HG02884 (cell line): ENCODE measurements at regions not wholly inside any gene's neighbourhood (a gene's known extent, or its start where the extent isn't known, plus 50 kb on each side); places are given as distances from the start of the nearest gene placed in this dataset.
A peak's percentile ranks its signal among the peaks of the same experiment; 100 is the strongest.

Experiments used
- ATAC-seq: cut with Tn5 transposase; IDR thresholded peaks from one replicate; pipeline ENCODE4 v1.9.1; 2021; ENCODE audit warnings: mild to moderate bottlenecking, moderate library complexity; ENCODE audit not compliant: unreplicated experiment

DNA sequence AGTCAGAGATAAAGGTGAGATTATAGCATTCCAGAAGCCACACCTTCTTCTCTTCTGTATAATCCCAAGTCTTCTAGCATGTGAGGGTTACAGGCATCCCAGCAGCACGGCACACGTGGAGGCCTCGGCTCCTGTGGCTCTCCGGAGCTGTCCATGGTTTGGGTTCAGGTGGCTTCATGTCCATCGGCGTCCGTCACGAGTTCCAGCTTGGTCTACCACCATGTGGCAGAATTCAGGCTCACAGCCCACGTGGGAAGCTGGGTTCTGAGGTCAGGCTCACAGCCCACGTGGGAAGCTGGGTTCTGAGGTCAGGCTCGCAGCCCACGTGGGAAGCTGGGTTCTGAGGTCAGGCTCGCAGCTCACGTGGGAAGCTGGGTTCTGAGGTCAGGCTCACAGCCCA is 378.3 kb upstream of the SALL3 start:
- no peak for ATAC-seq

DNA sequence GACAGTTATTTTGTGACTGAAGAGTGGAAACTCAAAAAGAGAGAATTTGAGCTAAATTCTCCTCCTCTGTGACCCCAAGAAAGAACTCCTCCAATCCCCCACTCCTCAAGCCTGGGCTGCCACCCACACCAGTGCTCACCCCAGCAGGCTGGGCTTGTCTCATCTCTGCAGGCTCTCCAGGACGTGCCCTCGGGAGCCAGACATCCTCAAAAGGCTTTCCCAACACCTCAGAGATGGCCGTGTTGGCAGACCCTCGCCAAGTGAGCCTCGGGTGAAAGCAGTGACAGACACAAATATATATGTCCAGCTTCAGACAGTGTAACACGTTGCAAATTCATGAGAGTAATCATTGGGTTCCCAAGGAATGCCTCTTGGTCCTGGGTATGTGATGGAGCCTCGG is 377.7 kb upstream of the SALL3 start:
- ATAC-seq, result no peak

DNA sequence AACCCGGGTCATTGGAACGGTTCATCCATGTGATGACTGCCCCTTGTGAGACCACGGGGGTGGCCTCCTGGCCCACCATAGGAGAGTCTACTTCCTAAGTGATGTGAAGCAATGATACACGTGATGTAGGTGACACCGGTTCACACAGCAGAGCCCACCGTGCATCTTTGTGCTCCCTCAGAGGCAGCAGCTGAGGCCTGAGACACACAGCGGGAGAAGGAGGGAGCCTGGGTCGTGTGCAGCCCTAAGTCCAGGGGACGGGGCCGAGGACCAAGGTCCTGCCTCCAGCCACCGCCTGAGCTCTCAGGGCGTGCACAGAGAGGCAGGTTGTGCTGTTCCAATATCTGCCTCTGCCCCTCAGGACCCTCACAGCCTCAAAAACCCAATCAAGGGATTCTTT is 377.2 kb upstream of the SALL3 start:
- ATAC-seq, result no peak

DNA sequence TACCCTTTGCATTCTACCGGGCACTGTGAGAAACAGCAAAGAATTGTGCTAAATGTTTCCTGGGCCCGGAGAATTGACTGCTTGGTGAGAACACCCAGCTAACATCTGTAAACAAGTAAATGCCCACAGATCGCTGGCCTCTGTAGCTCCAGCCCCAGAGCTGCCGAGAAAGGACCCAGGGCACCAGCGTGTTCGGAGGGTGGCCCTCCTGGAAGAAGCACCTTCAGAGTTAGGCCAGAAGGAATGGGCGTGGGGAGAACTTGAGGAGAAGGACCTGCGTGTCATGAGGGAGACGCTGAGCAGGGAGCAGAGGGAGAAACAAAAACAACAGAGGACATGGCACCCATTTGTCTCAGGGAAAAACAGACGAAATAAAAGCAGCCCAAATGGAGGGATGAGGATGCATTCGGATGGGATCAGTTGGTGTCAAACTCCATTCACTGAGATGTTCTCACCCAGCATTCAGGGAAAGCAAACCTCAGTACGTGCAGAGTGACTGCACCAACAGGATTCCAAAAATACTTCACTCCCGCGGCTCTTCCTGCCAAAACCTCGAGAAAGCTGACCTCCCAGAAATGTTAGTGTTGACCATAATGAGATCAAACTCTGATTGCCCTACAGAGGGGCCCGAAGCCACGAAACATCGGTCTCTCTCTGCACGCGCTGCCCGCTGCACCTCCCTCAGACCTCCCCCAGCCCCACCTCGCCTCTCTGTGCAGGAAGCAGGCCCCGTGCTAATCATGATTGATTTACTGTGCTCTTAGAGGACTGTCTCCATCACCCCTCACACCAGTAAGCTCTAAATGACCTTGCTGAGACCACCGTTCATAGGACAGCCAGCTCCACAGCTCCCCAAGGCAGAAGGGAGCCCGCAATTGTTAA is 376.3 kb upstream of the SALL3 start:
- ATAC-seq, result no peak

DNA sequence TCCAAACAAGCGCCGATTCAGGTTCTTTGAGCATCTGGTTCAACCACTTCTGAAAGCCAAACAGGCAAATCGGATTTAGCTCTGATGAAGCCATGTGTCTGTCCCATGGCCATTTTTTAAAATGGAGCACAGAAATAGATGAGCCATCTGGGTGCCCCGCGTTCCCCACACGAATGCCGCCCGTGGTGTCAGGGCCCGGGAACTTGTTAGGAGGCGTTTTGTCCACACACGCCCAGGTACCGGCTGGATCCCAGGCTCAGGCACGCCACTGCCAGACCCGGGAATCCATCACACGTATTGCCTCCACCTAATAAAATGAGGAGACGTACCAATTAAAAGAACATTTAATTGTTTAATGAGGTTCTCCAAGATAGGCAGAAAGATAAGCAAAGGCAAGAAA is 374.4 kb upstream of the SALL3 start:
- no peak for ATAC-seq

DNA sequence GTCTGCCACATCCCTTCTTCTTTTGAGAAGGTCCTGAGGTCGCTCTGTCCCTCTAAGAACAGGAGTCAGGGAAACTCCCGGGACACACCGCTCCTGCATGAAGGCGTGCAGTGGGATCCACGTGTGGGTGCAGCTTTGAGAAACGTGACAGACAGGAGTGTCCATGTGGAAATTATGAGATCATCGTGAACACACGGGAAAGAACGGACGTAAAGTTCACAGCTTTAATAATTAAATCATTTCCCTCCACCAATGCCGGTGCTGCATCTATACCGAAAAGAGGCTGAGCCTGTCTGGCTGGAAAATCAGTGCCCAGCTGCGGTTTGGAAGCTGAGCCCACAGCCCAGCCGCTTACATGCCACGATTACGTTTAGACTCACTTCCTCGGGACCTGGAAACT is 372.4 kb upstream of the SALL3 start:
- ATAC-seq, result no peak

DNA sequence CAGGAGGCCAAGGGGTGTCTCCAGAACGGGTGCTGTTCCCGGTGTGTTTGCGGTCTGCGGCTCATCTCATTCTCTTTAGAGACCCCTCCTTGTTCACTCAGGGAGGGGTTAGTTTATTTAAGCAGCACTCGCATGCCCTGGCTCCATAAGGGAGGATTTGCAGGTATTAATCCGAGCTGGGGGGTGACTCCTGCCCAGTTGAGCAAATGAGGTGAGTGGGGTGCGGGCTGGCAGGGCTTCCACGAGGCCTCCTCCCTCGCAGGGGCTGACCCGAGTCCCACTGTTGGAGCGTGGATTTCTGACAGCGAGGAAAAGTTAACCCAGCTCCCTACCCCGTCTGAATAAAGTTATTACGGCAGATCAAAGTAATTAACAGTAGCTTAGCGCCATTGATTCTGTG is 371.8 kb upstream of the SALL3 start:
- no peak for ATAC-seq

DNA sequence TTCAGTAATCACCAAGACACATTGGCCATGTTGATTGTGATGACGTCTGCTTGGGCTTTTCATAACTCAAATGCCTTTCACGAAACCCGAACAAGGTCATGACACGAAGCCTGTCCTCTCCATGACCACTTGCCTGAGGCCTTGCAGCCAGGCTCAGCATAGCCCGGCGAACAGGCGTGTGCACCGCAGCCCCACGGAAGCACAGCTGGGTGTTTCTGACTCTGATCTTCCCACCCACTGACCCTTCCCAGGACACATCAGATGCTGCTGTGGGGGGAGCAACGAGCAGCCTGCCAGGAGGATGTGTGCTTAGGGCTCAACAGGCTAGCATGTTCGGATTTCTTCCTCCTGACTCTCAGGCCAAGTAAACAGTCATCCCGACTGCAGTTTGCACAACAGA is 369.4 kb upstream of the SALL3 start:
- no peak for ATAC-seq

DNA sequence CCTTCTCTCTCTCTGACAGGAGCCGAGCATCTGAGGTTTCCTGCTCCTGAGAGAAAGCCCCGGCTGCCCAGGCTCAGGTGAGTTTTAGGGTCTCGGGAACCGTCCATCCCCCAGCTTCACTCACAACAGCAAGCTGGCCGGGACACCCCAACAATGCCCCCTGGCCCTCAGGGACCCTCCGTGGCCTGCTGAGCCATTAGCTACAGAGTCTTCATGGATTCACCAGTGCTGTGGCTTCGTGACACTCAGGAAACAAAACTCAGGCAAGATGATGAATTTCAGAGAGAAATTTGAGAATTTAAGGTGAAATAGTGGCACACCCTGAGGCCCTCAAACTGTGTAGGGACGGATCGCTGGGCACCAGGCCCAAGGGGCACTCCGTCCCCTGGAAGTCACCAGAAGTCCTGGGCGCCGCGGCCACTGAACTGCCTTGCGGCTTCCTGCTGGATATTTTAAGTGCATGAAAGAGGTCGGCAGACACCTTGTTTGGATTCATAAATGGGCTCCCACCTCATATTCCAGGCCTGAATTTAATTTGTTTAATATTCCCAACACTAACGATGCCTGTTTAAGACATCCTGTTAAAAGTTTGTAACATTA is 368.3 kb upstream of the SALL3 start:
- ATAC-seq, result no peak

DNA sequence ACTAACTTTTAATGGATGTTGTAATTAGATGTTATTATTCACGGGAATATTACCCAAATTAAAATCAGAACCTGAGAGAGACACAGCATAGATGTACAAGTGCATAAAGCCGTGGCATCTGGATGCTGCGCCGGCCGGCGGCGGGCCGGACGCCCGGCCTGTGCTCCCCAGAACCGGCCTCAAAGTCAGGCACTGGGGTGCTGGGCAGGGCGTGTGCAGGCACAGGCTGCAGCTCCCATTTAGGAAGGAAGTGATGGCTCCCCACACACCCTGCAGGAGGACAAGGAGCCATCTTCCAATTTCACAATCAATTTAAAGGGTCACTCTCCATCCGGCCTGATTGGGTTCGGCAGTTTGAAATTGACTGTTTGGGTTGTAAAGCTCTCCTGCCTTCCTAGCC is 367.7 kb upstream of the SALL3 start:
- ATAC-seq, result no peak

DNA sequence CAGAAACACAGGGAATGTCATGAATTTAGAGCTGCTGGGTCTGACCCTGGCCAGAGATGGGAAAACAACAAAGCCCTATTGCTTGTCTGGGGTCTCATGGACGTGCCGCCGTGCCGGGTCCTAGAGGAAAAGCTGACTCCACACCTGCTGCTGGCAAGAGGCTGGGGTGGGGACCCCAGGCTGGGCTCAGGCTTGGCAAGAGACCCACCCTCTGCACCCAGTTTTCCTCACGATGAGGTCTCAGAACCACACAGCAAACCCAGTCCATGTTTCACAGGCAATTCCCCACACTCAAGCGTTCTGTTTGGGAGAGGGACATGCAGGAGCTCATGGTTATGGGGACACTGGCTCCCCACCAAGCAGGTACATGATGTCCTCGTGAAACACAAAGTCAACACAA is 367.3 kb upstream of the SALL3 start:
- no peak for ATAC-seq

DNA sequence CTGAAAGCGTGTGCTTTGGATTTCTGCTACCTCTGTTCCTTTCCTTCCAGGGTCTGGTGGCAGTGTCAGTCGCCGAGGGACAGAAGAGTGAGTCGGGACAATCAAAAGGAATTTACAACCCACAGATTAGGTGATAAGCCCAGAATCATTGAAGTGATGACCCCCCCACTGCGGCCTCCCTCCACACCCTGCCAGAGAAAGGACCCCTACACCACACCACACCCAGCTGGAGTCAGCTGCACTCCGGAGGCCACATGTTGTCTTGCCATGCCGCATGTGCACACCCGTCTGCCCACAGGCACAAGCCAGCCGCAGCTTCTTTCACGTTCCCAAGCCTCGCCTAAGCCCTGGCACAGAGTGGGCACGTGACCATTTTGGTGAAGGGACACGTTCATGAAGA is 366.8 kb upstream of the SALL3 start:
- ATAC-seq, result no peak

DNA sequence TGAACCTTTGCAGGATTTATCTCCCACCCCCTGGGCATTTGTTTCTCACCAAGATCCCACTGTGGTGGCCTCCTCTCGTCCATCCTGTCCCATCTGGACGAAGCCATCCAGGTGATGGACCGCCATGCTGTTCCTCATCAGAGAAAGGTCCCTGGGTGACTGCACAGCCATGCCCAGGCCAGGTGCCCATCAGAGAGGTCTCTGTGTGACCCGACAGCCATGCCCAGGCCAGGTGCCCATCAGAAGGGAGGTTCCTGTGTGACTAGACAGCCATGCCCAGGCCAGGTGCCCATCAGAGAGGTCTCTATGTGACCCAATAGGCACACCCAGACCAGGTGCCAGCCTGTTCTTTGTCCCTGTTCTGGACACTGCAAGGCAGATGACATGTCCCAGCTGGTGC is 360.9 kb upstream of the SALL3 start:
- ATAC-seq, result no peak

DNA sequence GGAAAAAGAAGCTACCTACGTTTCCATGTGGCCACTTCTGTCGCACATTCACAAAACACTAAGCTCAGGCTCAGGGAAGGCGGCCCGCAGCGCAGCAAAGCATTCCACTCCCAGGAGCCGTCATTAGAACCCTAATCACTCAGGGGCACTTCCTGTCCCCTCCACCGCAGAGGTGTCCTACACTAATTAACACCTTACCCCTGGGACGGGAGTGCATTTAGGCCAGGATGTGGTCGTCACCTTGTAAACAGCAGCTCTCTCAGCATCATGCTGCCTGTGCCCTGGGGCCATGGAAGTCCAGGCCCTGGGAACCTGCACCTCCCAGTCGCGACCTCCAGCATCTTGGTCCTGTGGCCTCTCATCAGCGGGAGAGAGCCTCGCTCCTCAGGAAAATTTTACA is 359.8 kb upstream of the SALL3 start:
- ATAC-seq, result no peak

DNA sequence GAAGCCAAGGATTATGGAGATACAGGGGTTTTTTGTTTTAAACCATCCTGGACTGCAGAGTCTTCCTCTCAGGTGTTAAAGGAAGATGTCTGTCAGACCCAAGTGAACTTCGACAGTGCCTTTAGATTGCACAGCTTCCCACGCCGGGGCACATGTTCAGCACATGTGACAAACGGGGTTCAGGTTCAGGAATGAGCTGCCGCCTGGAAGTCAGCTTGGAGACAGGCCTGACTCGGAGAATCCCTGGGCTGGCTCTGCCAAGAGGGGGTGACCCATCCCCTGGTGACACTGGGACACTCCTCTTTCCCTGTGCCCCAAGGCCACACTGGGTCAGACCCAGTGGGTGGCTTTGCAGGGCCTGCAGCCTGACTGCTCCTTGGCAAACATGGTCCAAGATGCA is 359.3 kb upstream of the SALL3 start:
- ATAC-seq, result no peak

DNA sequence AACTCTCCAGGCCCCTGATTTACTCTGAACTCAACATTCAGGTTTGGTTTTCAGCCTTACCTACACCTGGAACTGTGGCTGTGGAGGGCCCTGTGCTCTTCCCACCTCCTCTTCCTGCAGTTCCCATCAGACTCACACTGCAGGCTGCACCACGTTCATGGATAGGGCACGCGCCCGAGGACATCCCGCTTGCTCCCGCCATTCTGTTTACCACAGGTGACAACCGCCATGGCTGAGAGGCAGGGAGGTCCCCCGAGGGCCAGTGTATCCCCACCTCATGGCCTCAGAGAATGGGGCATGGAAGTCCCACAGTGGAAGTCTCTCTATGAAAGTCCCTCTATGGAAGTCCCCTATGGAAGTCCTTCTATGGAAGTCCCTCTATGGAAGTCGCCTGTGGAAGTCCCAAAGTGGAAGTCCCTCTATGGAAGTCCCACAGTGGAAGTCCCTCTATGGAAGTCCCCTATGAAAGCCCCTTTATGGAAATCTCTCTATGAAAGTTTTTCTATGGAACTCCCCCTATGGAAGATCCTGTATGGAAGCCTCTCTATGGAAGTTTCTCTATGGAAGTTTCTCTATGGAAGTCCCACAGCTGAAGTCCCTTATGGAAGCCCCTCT is 358.4 kb upstream of the SALL3 start:
- no peak for ATAC-seq

DNA sequence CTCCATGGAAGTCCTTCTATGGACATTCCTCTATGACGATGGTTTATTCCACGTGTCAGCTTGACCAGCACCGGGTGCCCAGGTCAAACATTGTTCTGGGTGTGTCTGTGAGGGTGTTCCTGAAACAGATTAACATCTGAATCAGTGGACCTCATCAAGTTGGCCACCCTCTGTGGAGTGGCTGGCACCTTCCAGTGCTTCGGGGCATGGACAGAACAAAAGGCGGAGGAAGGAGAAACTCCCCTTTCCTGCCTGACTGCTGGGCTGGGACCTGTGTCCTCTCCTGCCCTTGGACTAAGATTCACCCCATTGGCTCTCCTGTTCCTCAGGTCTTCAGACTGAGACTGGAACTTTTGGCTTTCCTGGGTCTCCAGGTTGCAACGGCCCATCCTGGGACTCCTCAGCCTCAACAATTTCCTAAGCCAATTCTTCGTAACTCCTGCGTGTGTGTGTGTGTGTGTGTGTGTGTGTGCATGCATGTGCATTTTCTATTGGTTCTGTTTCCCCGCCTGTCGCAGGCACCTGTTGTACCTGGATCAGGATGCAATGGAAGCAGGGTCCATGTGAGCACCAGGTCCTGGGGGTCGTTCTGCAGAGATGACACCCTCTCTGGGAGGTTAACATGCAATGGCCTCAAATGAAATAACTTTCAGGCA is 357.2 kb upstream of the SALL3 start:
- ATAC-seq, result no peak

DNA sequence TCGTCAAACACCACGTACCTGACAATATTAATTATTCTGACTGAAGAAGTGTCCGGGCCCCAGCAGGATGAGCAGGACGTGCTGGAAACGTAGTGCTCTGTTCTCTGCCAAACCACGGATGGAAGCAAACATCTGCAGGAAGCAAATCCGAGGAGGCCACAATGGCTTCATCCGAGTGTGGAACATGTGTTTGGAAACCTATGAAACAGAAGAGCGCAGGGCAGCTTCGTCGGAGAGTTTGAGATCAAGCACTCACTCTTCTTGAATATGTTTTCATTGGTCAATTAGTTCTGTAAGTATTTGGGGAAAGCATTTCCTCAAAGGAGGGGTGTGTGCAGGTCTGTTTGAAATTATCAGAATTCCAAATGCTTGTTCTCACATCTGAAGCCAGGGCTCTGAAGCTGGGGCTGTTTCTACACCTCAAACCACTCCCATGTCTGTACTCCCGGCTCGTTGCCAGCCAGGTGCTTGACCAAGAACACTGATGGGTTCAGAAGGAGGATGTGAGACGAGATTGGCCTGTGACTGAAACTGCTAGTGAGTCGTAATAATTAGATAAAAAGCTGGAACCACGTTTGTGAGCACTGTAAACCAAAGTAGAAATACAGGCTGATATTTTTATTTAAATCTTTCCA is 356.6 kb upstream of the SALL3 start:
- ATAC-seq, result no peak

DNA sequence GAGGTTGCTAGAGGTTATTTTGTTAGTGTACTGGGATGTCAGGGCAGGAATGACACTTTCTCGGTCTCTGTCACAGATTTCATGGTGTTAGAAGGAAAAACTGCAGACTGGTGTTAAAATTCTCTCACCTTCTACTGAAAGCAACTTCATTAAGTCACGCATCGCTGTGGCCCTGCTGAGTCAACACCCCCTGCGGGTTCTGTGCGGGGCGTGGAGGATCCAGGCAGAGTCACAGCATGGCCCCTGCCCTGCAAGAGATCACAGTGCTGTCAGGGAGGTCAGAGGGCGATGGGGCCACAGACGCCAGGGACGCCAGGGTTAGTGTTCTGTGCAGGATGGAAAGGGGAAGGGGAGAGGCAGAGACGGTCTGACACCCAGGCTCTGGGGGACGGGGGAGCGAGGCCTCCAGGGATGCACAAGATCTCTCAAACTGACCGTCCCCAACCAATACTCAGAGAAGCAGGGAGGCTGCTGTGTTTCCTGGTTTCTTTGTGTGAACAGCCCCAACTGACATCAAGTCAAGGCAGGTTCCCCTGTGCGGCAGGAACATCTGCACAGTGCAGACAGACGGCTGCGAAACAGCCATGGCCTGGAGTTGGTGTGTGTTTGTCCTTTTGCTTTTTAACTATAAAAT is 354.9 kb upstream of the SALL3 start:
- no peak for ATAC-seq

DNA sequence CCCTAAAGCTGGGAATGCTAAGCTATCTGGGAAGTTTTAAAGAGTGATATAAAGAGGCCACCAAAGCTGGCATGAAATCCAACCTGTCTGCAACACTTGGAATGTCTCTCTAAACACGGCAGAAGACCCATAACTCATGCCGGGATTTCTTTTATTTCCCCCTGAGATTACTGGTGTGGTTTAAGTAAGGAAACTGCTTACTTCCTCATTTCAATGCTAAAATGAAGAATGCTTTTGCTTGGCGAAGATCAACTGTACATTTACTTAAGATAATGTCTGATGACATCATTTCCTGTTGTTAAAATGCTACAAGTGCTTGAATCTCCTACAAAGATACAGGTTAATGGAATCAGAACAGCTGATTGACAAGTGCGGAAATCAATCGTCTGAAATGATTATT is 353.8 kb upstream of the SALL3 start:
- peak; percentile 73 for ATAC-seq
